CD4-positive, alpha-beta T cell (primary cell): ENCODE measurements at regions not wholly inside any gene's neighbourhood (a gene's known extent, or its start where the extent isn't known, plus 50 kb on each side); places are given as distances from the start of the nearest gene placed in this dataset.

Experiments used
- ATAC-seq: fragments of 200-7000 bp; cut with Tn5 transposase; one replicate; pipeline ENCODE4 v1.10.0; 2022; ENCODE audit warnings: mild to moderate bottlenecking; ENCODE audit not compliant: poor library complexity
- CTCF ChIA-PET: fragments of 350-600 bp; sonication (Branson Sonifier 250); formaldehyde crosslinking; loops from one replicate; lab custom pipeline; 2021; ENCODE audit warnings: antibody characterized with exemption, inconsistent platforms; lab: Charles Lee
- POLR2A ChIA-PET: fragments of 350-600 bp; sonication (Branson Sonifier 250); formaldehyde crosslinking; loops from one replicate; lab custom pipeline; 2021; ENCODE audit warnings: antibody characterized with exemption, inconsistent platforms; lab: Charles Lee
- DNase-seq, 14 experiments: peaks; one replicate each; pipeline ENCODE4 v3.0.0-alpha.2; 2013 to 2020; ENCODE audit warnings: mixed read lengths in 2 of 14
- H3K27ac ChIP-seq, 2 donors: one replicate each; pipeline versions ENCODE4 v1.5.1 to v1.7.0; 2013; ENCODE audit warnings: low read length in 2 of 2, low read depth in 1 of 2, mild to moderate bottlenecking in 1 of 2
- H3K27me3 ChIP-seq, 2 experiments: 1 replicate in 1 of 2; 2 replicates in 1 of 2; pipeline versions ENCODE4 v1.6.1 to v1.7.0; 2013; ENCODE audit warnings: low read length in 2 of 2, control low read depth in 1 of 2, mild to moderate bottlenecking in 1 of 2, moderate library complexity in 1 of 2; ENCODE audit not compliant: insufficient read depth in 2 of 2, control insufficient read depth in 1 of 2
- H3K36me3 ChIP-seq: one replicate; pipeline ENCODE4 v1.6.1; 2013; ENCODE audit warnings: low read length, control low read depth; ENCODE audit not compliant: insufficient read depth
- H3K4me1 ChIP-seq: one replicate; pipeline ENCODE4 v1.6.1; 2013; ENCODE audit warnings: low read length, control low read depth; ENCODE audit not compliant: insufficient read depth
- H3K4me3 ChIP-seq: one replicate; pipeline ENCODE4 v1.5.1; 2013; ENCODE audit warnings: mild to moderate bottlenecking, low read length, moderate library complexity
- H3K9me3 ChIP-seq, 2 experiments: 1 replicate in 1 of 2; 2 replicates in 1 of 2; pipeline versions ENCODE4 v1.6.1 to v1.7.0; 2013; ENCODE audit warnings: low read length in 2 of 2, mild to moderate bottlenecking in 2 of 2, control low read depth in 1 of 2, moderate library complexity in 1 of 2; ENCODE audit not compliant: control insufficient read depth in 1 of 2, insufficient read depth in 1 of 2
- H3K27ac Mint-ChIP-seq: one replicate; pipeline ENCODE4 v1.8.0; 2020; ENCODE audit warnings: mixed read lengths
- H3K27me3 Mint-ChIP-seq: one replicate; pipeline ENCODE4 v1.8.0; 2021; ENCODE audit warnings: mixed read lengths
- H3K36me3 Mint-ChIP-seq: one replicate; pipeline ENCODE4 v1.8.0; 2021; ENCODE audit warnings: low read depth, mixed read lengths
- H3K4me1 Mint-ChIP-seq: one replicate; pipeline ENCODE4 v1.8.0; 2021; ENCODE audit warnings: low read depth, mixed read lengths
- H3K4me3 Mint-ChIP-seq: one replicate; pipeline ENCODE4 v1.8.0; 2020; ENCODE audit warnings: mild to moderate bottlenecking, mixed read lengths
- H3K9me3 Mint-ChIP-seq: one replicate; pipeline ENCODE4 v1.8.0; 2020; ENCODE audit warnings: mixed read lengths
- intact Hi-C, 2 experiments: fragments of 100-400 bp; cut with DNase I in 1 of 2; cut with micrococcal nuclease in 1 of 2; formaldehyde crosslinking; loops; one replicate each; pipeline versions ENCODE4 v1.15.1 to v1.9.0; 2023 to 2025; cut with DNase I, micrococcal nuclease
- TF ChIP-seq, protein P1 (sequence below): fragments of 200-600 bp; IDR thresholded peaks from one replicate; pipeline ENCODE4 v1.8.0; 2022; ENCODE audit warnings: antibody characterized with exemption, mild to moderate bottlenecking

DNA sequence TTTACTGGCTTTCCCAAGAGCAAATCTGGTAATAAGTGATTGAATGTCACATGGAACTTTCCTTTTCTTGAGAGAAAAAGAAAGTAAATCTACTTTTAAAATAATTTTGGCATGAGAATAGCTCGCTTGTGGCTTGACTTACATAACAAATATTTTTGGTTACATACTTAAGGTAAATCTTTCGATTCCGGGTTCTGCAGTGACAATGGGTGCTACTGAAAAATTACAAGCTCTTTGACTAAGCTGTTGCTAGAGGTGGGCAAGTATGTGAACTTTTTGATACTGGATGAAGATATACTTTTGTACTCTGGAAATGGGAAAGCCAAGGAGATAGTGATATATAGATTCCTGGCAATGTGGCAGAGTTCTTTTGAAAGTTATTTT, 51.9 kb upstream of the OTOL1 start:
- ATAC-seq (no peak), DNase-seq (no peak)
- POLR2A ChIA-PET: no interaction called here
- H3K4me3 Mint-ChIP-seq: no peak overlapping the region
- H3K9me3 ChIP-seq: no peaks in the 10 kb centered on the region
- no peaks in the 10 kb centered on the region for H3K36me3 ChIP-seq
- no peaks in the 10 kb centered on the region for H3K4me1 Mint-ChIP-seq
- intact Hi-C loops: no loop called here
- H3K27ac Mint-ChIP-seq: no peak overlapping the region
- CTCF ChIA-PET: no interaction called here
- TF ChIP-seq, protein P1, sequence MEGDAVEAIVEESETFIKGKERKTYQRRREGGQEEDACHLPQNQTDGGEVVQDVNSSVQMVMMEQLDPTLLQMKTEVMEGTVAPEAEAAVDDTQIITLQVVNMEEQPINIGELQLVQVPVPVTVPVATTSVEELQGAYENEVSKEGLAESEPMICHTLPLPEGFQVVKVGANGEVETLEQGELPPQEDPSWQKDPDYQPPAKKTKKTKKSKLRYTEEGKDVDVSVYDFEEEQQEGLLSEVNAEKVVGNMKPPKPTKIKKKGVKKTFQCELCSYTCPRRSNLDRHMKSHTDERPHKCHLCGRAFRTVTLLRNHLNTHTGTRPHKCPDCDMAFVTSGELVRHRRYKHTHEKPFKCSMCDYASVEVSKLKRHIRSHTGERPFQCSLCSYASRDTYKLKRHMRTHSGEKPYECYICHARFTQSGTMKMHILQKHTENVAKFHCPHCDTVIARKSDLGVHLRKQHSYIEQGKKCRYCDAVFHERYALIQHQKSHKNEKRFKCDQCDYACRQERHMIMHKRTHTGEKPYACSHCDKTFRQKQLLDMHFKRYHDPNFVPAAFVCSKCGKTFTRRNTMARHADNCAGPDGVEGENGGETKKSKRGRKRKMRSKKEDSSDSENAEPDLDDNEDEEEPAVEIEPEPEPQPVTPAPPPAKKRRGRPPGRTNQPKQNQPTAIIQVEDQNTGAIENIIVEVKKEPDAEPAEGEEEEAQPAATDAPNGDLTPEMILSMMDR: no peak
- H3K27me3 Mint-ChIP-seq: peaks cover 16% of the 10 kb centered on the region
- H3K27ac ChIP-seq: no peak overlapping the region
- no peaks in the 10 kb centered on the region for H3K4me1 ChIP-seq
- no peaks in the 10 kb centered on the region for H3K36me3 Mint-ChIP-seq
- H3K4me3 ChIP-seq: no peak overlapping the region
- H3K27me3 ChIP-seq: no peaks in the 10 kb centered on the region
- H3K9me3 Mint-ChIP-seq: no peaks in the 10 kb centered on the region

- TF ChIP-seq, protein P1: no peak
- no peak for ATAC-seq
- POLR2A ChIA-PET: no interaction called here
- intact Hi-C loops: no loop called here
- no peaks in the 10 kb centered on the region for H3K27me3 ChIP-seq
- Mint-ChIP-seq H3K9me3 (no peaks in the 10 kb centered on the region), H3K4me1 (no peaks in the 10 kb centered on the region), H3K27me3 (peaks cover 11% of the 10 kb centered on the region), H3K4me3 (no peak overlapping the region), H3K27ac (no peak overlapping the region), H3K36me3 (no peaks in the 10 kb centered on the region)
- H3K9me3 ChIP-seq: no peaks in the 10 kb centered on the region
- no peak overlapping the region for H3K4me3 ChIP-seq
- no peaks in the 10 kb centered on the region for H3K36me3 ChIP-seq
- no peak overlapping the region for H3K27ac ChIP-seq
- no peaks in the 10 kb centered on the region for H3K4me1 ChIP-seq
- no peak for DNase-seq
- CTCF ChIA-PET: no interaction called here
Observed at GRCh38 chr3:161443921-161444693, 52.5 kb upstream of the OTOL1 start.

GRCh38 chr3:161430307-161430706, 59.0 kb upstream of the SPTSSB start:
- no peaks in the 10 kb centered on the region for H3K36me3 Mint-ChIP-seq
- TF ChIP-seq, protein P1: no peak
- ChIA-PET POLR2A (no interaction called here), CTCF (no interaction called here)
- Histone ChIP-seq H3K27me3 (no peaks in the 10 kb centered on the region), H3K27ac (no peak overlapping the region), H3K4me3 (no peak overlapping the region), H3K9me3 (no peaks in the 10 kb centered on the region), H3K36me3 (no peaks in the 10 kb centered on the region), H3K4me1 (no peaks in the 10 kb centered on the region)
- H3K27ac Mint-ChIP-seq: no peak overlapping the region
- intact Hi-C loops: no loop called here
- no peaks in the 10 kb centered on the region for H3K9me3 Mint-ChIP-seq
- no peak overlapping the region for H3K4me3 Mint-ChIP-seq
- peaks cover 7% of the 10 kb centered on the region for H3K4me1 Mint-ChIP-seq
- peaks cover 29% of the 10 kb centered on the region for H3K27me3 Mint-ChIP-seq
- DNase-seq (no peak), ATAC-seq (no peak)
